GM12873 (cell line): ENCODE measurements at regions not wholly inside any gene's neighbourhood (a gene's known extent, or its start where the extent isn't known, plus 50 kb on each side); places are given as distances from the start of the nearest gene placed in this dataset.

Source experiments
- CTCF ChIP-seq: IDR thresholded peaks from 2 replicates; pipeline ENCODE4 v1.5.1; 2012; ENCODE audit warnings: low read depth, mild to moderate bottlenecking, moderate library complexity, low read length, control low read depth; ENCODE audit not compliant: insufficient read depth; ENCODE audit errors: missing control alignments

GRCh38 chr5:57028161-57028560 lies 76.2 kb upstream of the MIER3 start:
- TF ChIP-seq CTCF, result no peak

GRCh38 chr5:57032151-57032551 lies 80.2 kb upstream of the MIER3 start:
- TF ChIP-seq CTCF, result no peak

DNA sequence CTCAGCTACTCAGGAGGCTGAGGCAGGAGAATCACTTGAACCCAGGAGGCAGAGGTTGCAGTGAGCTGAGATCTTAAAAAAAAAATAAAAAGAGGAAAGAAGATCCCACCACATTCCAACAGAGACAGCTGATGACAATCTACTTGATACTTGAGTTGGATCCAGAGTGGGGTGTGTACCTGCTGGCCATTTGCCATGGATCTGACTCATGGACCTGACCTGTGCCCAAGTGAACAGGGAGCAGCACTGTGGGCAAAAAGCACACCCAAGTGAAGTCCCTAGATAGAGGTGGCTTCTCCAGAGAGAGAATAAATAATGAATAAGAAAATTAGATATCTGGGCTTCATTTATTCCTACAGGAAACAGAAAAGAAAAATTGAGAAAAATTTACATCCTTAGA lies 81.2 kb upstream of the MIER3 start:
- TF ChIP-seq CTCF, result no peak

- no peak for TF ChIP-seq CTCF
These were observed 81.6 kb upstream of the MIER3 start for GRCh38 chr5:57033503-57033902.

- no peak for TF ChIP-seq CTCF
These were observed 82.4 kb upstream of the MIER3 start for GRCh38 chr5:57034201-57034916.

DNA sequence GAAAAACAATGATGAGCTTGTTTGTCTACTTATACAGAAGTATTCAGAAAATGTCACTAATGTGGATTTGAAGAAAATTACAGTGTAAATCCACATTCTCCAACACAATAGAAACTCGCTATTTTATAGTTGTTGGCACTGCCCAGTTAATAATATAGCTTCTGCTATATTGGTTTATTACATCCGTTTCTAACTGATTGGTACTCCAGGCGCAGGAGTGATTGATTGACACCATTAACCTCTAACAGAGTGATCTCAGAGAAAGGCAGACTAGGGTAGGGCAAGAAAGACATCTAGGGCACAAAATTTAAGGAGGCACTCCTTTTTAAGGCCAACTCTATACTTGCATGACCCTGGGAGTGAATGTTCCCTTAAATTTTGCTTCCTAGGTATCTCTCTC lies 84.0 kb upstream of the MIER3 start:
- no peak for TF ChIP-seq CTCF

GRCh38 chr5:57036761-57037160 lies 84.8 kb upstream of the MIER3 start:
- TF ChIP-seq CTCF, result no peak
